LHCN-M2 (cell line): ENCODE measurements at regions not wholly inside any gene's neighbourhood (a gene's known extent, or its start where the extent isn't known, plus 50 kb on each side); places are given as distances from the start of the nearest gene placed in this dataset.

Experiments
- DNase-seq: peaks from one replicate; pipeline ENCODE4 v3.0.0-alpha.2; 2012; ENCODE audit warnings: low read depth

GRCh38 chr4:154982187-154983047, 201.3 kb downstream of the RBM46 start:
- DNase-seq: peak; percentile 4

GRCh38 chr4:154983714-154984113, 202.6 kb downstream of the RBM46 start:
- DNase-seq: no peak

GRCh38 chr4:154984148-154984547, 203.1 kb downstream of the RBM46 start:
- no peak for DNase-seq

- no peak for DNase-seq
These were observed 203.5 kb downstream of the RBM46 start for GRCh38 chr4:154984616-154985015.

GRCh38 chr4:154985673-154986072, 204.6 kb downstream of the RBM46 start:
- no peak for DNase-seq

GRCh38 chr4:154988511-154988910, 207.4 kb downstream of the RBM46 start:
- DNase-seq: no peak

- no peak for DNase-seq
These were observed 208.4 kb downstream of the RBM46 start for GRCh38 chr4:154989511-154989910.

GRCh38 chr4:154997866-154998265, 210.6 kb upstream of the NPY2R start:
- DNase-seq: peak; percentile 3

GRCh38 chr4:154998284-154998683, 210.2 kb upstream of the NPY2R start:
- DNase-seq: peak; percentile 14

GRCh38 chr4:154998773-154999172, 209.7 kb upstream of the NPY2R start:
- DNase-seq: no peak

- DNase-seq: no peak
These were observed 208.4 kb upstream of the NPY2R start for GRCh38 chr4:154999950-155000578.

- no peak for DNase-seq
These were observed 207.2 kb upstream of the NPY2R start for GRCh38 chr4:155001251-155001650.

- DNase-seq: peak; percentile 30
These were observed 202.9 kb upstream of the NPY2R start for GRCh38 chr4:155005395-155006090.

- DNase-seq: no peak
These were observed 200.7 kb upstream of the NPY2R start for GRCh38 chr4:155007660-155008176.

- DNase-seq: no peak
These were observed 200.0 kb upstream of the NPY2R start for GRCh38 chr4:155008389-155008788.

- no peak for DNase-seq
These were observed 199.1 kb upstream of the NPY2R start for GRCh38 chr4:155009288-155009687.

GRCh38 chr4:155010376-155010775, 198.1 kb upstream of the NPY2R start:
- DNase-seq: no peak

- no peak for DNase-seq
These were observed 197.2 kb upstream of the NPY2R start for GRCh38 chr4:155011163-155011780.

- DNase-seq: no peak
These were observed 196.0 kb upstream of the NPY2R start for GRCh38 chr4:155012469-155012868.

- DNase-seq: no peak
These were observed 191.0 kb upstream of the NPY2R start for GRCh38 chr4:155017426-155017825.

- DNase-seq: peak; percentile 10
These were observed 182.5 kb upstream of the NPY2R start for GRCh38 chr4:155025762-155026457.
